Fibroblast of skin of scalp (primary cell): ENCODE measurements at regions not wholly inside any gene's neighbourhood (a gene's known extent, or its start where the extent isn't known, plus 50 kb on each side); places are given as distances from the start of the nearest gene placed in this dataset.

Source experiments
- DNase-seq: peaks from one replicate; pipeline ENCODE4 v3.0.0-alpha.2; 2013

- DNase-seq: no peak
These were observed 174.3 kb upstream of the CCND2 start for GRCh38 chr12:4099276-4099675.

- DNase-seq: peak; percentile 14
These were observed 182.4 kb upstream of the CCND2 start for GRCh38 chr12:4091016-4091743.

GRCh38 chr12:4089956-4090355 lies 183.6 kb upstream of the CCND2 start:
- DNase-seq: peak; percentile 22

- DNase-seq: peak; percentile 76
These were observed 184.4 kb upstream of the CCND2 start for GRCh38 chr12:4089121-4089606.

- DNase-seq: no peak
These were observed 185.1 kb upstream of the CCND2 start for GRCh38 chr12:4088451-4088850.

GRCh38 chr12:4086481-4086880 lies 187.1 kb upstream of the CCND2 start:
- no peak for DNase-seq

- DNase-seq: no peak
These were observed 189.0 kb upstream of the CCND2 start for GRCh38 chr12:4084573-4084972.

GRCh38 chr12:4082809-4083403 lies 190.7 kb upstream of the CCND2 start:
- DNase-seq: no peak

- no peak for DNase-seq
These were observed 193.3 kb upstream of the CCND2 start for GRCh38 chr12:4080213-4080612.

GRCh38 chr12:4074129-4074528 lies 199.4 kb upstream of the CCND2 start:
- no peak for DNase-seq

- no peak for DNase-seq
These were observed 196.4 kb upstream of the PARP11 start for GRCh38 chr12:4069670-4070010.

- peak; percentile 20 for DNase-seq
These were observed 195.9 kb upstream of the PARP11 start for GRCh38 chr12:4068981-4069669.

- DNase-seq: no peak
These were observed 190.8 kb upstream of the PARP11 start for GRCh38 chr12:4064008-4064407.

- DNase-seq: no peak
These were observed 186.8 kb upstream of the PARP11 start for GRCh38 chr12:4059898-4060568.

GRCh38 chr12:4056910-4057845 lies 184.0 kb upstream of the PARP11 start:
- DNase-seq: no peak

- DNase-seq: no peak
These were observed 181.4 kb upstream of the PARP11 start for GRCh38 chr12:4054630-4055029.

- DNase-seq: no peak
These were observed 179.5 kb upstream of the PARP11 start for GRCh38 chr12:4052691-4053090.

- DNase-seq: no peak
These were observed 178.4 kb upstream of the PARP11 start for GRCh38 chr12:4051596-4051995.

- DNase-seq: no peak
These were observed 177.1 kb upstream of the PARP11 start for GRCh38 chr12:4050340-4050739.

GRCh38 chr12:4049298-4050080 lies 176.3 kb upstream of the PARP11 start:
- no peak for DNase-seq

GRCh38 chr12:4047421-4047820 lies 174.2 kb upstream of the PARP11 start:
- DNase-seq: no peak
